HG03432 (cell line): ENCODE measurements at regions not wholly inside any gene's neighbourhood (a gene's known extent, or its start where the extent isn't known, plus 50 kb on each side); places are given as distances from the start of the nearest gene placed in this dataset.
"Not testable (repeated sequence)": the region's sequence is repeated elsewhere in the genome, so short reads cannot be mapped to it uniquely, and the experiment has no call there.

Experiments
- ATAC-seq: cut with Tn5 transposase; IDR thresholded peaks from one replicate; pipeline ENCODE4 v1.9.1; 2021; ENCODE audit warnings: mild to moderate bottlenecking, moderate library complexity; ENCODE audit not compliant: unreplicated experiment

DNA sequence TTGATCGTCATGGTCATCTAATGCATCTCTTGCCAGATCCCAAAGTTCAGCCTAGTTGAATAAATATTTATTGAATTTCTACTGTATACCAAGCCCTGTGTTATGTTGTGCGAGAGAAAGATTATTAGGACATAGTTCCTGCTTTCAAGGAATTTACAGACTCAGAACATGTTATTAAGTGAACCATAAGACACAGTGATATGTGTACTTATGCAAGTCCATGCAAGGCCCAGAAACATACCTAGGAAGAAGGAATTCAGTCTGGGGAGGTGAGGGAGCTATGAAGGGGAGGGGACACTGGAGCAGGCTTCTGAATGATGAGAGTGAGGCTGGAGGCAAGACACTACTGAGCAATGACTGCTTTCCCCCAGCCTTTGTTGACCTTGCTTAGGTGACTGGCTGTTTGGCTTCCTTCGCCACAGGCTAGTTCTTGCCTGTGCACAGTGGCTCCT lies 81.4 kb downstream of the ACAA2 start:
- no peak for ATAC-seq

DNA sequence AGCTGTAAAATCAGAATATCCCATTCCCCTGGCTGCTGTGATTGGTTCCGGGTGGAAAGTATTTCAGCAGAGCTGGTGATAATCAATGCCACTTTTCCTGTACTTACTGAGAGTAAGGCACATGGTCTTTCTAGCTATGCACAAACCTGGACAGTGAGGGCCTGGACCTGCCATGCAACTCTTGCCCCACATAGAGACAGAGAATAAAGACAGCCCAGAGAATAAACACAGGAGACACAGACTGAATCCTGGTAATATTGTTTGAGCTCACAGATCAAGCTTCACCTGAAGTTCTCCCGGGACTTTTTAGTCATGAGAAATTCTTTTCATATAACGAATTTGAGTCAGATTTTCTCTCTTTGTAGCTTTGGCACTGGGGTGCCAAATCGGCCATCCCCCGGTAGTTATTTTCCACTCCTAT lies 81.9 kb downstream of the ACAA2 start:
- ATAC-seq, result no peak

DNA sequence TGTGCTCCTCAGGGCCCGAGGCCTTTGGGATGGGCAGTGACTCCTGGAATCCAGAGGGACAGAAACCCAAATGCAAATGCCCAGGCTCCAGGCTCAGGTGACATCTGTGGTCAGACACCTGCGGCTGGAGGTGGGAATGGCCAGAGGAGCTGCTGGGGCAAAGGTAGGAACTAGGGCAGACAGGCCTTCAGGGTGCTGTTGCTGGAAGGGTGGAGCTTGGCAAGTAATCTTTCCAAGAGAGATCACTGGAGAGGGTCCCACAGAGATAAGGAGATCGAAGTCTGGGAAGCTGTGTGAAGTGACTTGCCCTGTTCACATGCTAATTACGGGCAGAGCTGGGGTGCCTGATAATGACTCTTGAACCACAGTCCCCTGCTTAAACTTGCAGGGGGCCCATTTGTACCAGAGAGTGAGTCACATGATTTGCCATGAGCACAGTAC lies 82.4 kb downstream of the ACAA2 start:
- no peak for ATAC-seq

DNA sequence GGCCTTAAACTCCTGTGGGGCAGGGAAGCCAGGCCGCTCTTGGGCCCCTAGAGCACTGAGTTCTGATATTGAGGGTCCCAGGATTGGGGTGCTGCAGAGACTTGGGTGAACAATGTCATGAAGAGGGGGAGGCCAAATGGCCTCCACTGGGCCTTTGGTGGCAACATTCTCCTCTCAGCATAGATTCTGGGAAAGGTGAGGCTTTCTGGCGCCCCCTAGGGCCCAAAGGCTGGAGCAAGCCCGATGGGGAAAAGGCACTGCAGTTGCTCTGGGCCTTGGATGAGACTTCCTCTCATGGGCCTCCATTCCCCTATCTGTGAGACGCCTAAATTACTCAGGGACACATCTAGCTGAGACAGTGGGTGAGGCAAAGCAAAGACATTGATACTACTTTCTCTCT lies 84.8 kb downstream of the ACAA2 start:
- no peak for ATAC-seq

DNA sequence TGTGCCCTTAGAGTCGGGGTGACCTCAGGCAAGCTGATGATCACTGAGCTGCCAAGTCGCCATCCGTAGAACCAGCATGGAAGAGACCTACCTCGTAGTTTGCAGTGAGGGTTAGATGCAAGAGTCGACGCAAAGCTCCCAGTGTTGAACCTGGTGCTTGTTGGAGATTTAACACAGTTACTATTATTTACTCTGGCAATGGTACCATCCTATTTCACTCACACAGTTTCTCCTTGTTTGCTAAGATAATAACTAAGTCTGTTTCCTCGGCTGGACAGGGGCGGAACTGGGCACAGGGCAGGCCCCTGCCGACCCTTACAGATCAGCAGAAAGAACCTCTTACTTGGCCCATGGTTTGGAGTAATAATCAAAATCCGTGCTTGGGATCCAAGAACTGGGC lies 85.5 kb downstream of the ACAA2 start:
- no peak for ATAC-seq

DNA sequence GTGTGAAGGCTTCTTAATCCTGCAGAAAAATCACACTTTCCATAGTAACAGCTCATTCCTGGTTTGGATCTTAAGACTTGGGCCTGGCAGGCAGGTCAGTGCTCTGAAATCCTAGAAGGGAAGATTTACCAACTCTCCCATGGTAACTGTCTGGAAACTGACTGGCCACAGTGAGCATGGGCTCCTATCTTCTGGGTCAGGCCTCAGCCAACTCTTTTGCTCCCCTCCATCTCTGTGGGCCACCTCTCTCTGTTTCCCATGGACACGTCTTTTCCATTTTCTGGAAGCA lies 86.7 kb downstream of the ACAA2 start:
- no peak for ATAC-seq

DNA sequence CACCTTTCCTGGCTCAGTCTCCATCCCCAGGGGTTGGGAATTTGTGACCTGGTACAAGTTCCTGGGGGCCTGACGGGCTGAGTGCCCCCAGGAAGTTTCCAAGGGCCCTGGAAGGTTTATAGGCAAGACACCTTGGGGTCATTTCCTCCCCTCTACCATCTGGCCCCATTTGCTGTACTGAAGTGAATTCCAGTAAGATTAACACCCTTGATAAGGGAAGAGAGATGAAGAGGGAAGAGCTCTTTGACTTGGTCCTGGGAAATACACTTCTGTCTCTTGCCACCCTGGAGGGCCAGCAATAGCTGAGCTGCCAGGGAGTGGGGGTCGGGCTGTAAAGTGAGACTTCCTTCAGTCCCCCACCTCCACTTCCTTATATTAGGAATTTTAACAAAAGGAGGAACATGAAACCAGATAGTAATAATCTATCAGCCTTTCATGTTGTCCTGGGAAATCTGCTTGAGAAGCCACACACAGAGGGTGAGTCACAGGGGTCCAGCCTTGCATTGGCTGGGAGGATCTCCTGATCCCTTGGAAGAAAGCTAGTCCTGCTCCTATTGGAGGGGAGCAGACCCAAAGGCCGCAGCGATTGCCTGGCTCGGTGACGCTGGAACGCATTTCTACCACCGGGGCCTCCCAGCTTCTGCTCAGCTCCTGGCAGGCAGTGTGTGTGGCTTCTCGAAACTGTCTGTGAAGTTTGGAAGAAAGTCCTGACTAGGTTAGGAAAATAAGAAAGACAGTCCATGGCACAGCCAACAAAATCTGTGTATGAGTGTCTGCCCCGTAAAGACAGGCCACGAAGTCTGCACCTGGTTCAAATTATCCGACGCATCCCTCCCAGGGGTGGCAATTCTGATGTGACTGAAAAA lies 87.3 kb downstream of the ACAA2 start:
- ATAC-seq, result no peak

DNA sequence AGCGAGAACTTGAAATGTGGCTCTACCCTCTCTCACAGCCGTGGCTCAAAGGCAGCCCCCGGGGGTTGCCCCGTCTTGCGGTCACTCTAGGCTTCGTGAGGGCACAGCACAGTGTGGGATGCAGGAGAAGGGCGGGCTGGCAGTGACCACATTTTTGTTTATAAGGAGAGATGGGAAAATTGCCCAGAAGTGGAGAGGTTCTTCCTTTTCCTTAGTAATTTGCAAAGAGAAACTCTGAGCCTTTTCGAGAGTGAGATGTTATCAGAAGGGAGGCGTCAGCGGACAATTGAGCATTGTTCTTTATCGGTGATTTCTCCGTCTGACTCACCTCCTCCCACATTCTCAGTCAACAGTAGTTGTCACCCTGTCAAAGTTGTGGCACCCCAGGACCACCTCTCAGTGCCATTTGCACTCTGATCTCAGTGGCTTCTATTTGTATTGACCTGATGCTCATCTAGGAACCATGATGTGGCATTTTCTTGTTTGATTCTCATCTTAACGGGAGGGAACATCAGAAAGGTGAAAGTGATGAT lies 89.6 kb downstream of the ACAA2 start:
- peak; percentile 86 for ATAC-seq

DNA sequence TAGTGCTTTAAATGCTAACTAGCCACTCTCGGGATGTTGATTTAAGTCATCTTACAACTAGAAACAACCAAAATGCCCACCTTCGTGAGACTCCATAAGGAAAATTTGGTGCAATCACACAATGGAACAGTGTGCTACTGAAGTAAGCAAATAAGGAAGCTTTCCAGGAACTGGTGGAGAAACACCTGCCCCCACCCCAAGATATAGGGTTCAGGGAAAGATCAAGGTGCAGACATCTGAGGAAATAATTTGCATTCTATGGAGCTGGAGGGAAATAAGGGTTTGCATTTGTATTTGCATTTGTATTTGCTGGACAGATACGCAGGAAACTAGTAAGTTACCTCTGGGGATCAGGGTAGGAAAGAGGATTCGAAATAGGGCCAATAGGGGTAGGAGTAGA lies 90.9 kb downstream of the ACAA2 start:
- ATAC-seq, result no peak

DNA sequence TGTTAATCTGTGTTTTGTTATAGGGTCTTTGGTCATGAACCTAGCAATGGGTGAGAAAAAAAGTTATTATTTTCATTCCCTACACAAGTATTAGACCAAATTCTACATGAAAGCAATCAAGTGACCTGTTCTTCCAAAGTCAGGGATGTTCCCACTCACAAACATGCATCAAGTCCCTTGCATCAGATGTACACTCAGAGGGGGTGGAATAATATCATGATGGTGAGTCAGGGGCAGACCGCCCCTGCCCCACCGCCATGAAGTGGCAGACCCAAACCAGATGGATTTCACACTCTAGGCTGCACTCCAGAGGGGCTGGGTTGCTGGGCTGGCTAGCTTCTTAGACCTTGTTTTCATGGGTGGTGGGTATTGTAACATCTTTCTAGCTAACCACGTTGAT lies 91.4 kb downstream of the ACAA2 start:
- ATAC-seq, result no peak

DNA sequence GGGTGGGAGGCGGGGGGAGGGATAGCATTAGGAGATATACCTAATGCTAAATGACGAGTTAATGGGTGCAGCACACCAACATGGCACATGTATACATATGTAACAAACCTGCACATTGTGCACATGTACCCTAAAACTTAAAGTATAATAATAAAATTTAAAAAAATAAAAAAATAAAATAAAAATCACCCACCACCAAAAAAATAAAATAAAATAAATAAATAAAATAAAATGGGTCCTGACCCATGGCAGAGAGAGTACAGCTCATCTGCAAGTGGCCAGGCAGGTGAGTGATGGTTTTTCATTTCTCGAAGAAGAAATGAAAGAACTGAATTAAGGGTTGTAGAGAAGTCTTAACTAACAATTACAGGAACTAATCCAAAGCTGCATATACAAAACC lies 92.4 kb downstream of the ACAA2 start:
- not testable (repeated sequence) for ATAC-seq

DNA sequence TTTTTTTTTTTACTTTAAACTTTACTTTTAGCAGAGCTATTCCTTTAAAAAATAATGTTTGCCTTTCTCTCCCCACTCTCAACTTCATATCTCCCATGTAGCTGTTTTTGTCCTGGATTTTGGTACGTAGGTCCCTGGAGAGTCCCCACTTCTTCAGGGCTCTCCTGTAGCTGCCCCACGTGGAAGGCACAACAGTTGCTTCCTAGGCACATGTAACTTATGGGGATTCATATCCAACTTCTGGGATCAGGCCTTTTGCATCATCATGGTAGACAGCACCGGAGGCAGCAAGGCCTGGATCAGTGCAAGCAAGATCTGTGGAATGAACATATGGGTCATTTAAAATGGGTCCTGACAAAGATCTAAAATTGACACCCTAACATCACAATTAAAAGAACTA lies 95.7 kb downstream of the ACAA2 start:
- ATAC-seq, result no peak

DNA sequence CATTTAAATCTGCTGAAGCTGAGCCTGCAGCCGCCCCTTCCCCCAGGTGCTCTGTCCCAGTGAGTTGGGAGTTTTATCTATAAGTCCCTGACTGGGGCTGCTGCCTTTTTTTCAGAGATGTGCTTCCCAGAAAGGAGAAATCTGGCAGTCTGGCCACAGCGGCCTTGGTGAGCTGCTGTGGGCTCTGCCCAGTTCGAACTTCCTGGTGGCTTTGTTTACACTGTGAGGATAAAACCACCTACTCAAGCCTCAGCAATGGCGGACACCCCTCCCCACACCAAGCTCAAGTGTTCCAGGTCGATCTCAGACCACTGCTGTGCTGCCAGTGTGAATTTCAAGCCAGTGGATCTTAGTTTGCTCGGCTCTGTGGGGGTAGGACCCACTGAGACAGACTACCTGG lies 97.3 kb downstream of the ACAA2 start:
- no peak for ATAC-seq

DNA sequence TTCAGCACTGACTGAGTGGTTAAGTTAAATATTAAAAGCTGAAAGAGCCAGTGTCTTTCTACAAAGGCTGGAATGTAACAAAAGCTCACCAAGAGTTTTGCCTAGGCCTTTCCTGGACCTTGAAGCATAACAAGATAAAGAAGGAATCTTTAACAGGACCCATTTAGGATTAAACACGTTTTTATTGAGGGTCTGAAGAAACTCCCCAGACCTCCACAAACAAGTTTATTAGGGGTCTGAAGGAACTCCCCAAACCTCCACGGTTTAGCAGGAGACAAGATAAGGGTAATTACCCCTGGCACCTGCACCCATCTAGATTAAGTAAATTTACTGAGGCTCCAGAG lies 104.0 kb downstream of the ACAA2 start:
- ATAC-seq, result no peak

DNA sequence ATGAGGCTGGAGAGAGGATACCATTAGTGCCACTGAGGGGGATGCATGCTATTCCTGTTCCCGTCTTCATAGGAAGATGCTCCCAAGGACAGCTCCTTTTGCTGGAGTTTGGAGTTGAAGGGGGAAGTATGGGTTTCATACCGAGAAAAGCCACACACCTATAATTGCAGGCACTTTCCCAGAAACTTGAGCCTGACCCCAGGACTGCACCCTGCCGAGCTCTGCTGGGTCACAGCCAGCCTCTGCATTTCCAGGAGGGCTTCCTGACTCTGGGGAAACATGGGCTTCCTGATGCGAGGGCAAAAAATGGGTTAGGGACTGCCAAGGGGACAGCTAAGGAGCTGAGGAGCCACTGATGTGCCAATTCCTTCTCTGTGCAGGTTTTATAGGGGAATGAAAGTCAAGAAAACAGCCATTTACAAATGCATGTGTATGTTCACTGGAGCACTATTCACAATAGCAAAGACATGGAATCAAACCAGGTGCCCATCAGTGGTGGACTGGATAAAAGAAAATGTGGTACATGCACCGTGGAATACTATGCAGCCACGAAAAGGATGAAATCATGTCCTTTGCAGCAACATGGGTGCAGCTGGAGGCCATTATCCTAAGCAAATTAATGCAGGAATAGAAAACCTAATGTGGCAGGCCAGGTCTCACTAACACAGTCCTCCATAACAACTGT lies 104.5 kb downstream of the ACAA2 start:
- ATAC-seq, result no peak

DNA sequence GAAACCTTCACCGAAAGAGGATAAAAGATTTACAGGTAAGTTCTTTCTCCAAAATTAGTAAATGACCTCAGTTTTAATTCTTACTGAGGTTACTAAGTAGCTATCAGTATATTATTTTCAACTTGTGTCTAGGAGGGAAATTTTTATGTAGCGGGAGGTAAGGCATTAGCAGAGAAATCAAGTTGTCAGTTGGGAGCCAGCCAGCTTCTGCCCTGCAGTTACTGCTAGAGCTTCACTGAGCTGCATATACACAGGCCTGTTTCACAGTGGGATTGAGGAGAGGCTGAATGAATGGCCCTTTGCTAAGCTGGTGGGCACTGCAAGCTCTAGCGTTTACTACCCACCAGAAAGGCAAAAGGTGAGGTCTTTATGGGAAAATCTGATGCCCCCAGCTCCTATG lies 105.7 kb downstream of the ACAA2 start:
- ATAC-seq, result no peak

DNA sequence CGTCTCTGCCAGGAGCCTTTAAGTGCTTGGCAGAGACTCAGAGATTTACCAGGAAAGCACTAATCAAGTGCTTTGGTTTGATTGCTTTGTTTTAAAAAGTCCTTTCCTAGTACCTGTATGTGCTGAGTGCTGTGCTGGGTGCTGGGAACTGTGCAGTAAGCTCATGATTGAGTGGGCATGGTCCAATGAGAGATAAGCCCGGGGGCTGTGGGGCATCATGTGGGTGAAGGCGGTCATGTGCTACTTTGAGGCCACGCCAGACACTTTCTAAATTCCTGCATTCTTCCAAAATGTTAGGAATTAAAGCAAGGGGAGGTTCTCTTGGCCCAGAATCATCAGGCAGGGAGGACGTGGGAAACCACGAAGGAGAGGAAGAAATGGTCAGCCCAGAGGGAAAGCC lies 109.0 kb downstream of the ACAA2 start:
- ATAC-seq, result no peak

DNA sequence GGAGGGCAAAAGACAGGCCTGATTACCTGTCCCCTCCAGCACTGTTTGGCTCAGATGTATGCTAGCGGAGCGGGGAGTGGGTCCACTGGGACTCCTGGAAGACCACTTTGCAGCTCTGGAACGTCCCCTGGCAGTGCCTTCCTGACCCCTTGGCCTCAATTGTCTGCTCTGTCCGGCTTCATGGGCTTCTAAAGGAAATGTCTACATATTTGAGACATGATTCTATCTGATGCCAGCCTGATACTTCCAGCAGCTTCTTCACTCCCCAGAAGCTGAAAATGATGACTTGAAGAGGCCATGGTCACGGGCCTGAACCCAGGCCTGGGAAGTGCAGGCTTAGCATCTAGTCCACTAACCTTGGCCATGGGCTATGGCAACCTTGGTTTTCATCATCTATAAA lies 112.1 kb downstream of the ACAA2 start:
- ATAC-seq, result no peak

DNA sequence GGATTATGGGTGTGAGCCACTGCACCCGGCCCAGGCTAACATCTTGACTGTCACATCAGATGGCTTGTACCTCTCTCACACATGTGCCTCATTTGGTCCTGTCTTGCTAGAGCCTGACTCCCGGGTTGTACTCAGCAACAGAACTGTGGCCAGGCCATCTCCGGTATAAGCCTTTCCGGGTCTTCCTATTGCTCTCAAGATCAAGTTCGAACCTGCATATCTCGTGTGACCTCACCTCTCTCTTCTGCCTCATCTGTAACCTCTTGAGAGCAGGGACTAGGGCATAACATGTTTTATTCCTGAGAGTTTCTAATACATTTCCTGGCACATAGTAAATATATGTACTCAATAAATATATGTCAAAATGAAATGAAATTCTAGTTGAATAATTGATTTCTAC lies 114.0 kb downstream of the ACAA2 start:
- no peak for ATAC-seq

DNA sequence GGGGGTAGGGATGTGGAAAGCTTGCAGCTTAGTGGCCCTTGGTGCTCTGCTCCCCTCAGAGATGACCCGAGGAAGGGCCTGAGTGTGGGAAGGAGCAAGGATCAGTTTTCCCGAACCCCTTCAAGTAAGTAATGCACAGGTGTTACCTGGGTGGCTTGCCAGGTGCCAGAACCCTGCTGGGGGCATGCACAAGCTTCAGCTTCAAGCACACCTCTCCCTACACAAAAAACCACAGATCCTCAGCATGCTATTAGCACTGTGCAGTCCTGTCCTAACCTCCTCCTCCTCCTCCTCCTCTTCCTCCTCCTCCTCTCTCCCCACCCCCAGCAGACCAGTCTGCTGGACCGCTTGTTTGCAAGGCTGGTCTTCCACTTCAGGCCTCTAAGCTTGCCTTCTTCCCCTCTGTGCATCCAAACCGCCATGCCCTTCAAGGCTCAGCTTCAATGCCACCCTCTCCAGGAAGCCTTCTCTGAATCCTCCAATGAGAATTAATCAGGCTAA lies 114.8 kb downstream of the ACAA2 start:
- no peak for ATAC-seq

DNA sequence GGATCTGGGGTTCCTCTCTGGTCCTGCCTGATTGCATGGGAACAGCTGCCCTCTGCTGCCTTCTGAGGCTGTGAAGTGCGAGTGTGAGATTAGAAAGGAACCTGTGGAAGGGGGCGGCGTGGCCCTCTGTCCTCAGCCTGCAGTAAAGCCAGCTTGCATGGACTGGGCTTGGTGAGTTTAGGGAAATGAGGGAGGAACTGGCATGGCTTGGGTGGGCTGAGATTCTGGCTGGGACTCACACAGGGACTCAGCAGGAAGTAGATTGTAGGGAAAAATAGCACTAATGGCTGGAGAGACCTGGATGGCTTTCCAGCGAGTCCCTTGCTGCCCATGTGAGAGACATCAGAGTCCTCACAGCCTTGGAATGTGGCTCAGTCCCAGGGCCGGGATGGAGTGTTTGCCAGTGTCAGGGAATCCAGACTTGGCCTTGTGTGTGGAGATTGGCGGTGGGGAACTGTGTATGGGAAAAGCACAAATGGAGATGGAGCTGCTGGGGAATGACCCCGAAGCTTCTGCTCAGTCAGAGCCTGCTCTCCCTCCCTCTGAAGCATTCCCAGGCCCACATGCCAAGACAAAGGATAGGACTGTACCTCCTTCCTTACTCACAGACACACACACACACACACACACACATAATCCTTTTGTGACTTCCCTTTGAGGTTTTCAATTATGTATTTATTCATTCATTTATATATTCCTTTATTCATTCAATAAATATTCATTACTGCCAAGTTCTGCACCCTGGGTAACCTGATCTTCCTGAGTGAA lies 115.4 kb downstream of the ACAA2 start:
- ATAC-seq, result no peak
